ENCODE measurements at regions not wholly inside any gene's neighbourhood (a gene's known extent, or its start where the extent isn't known, plus 50 kb on each side); places are given as distances from the start of the nearest gene placed in this dataset.
A peak's percentile ranks its signal among the peaks of the same experiment; 100 is the strongest.

DNA sequence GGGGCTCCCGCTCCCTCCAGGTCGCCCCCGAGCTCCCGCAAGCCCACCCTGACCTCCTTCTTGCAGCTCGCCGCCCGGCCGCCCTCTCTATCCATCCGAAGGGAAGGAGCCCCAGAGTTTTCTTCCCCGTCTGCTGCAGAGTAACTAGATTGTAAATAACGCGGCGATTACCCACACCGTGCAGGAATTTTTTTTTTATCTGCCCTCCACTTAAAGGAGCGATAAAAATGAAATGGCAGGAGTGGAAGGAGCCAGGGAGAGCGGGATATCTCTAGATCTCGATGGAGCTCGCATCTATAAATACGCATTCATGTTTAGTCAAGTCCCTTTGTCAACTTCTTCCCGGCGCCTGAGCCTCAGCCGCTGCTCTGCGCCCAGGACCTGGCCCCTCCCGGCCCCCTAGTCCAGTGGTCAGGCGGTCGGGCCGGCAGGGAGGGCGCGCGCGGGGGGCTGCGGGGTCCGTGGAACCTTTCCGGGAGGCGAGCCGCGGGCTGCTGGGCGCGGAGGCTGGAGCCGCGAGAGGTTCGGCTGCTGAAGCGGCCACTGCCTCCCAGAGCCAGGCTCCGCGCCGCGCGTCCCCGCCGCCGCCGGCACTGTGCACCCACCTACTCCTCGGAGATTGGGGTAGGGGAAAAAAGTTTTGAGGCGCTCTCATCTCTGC, 386.0 kb downstream of the BCAT1 start:
- Histone ChIP-seq H3K27ac (peak overlapping the region; percentile 30 to 93 (median 66)), H3K27me3 (no peaks in the 10 kb centered on the region), H3K4me1 (peaks cover 0 to 5% (median 0%) of the 10 kb centered on the region in 4 donors), H3K9me3 (no peaks in the 10 kb centered on the region), H3K36me3 (no peaks in the 10 kb centered on the region), H3K4me3 (peak overlapping the region; percentile 46 to 73 (median 64))
- no peak for TF ChIP-seq POLR2A (IDR thresholded peaks at IDR 0.05)
- TF ChIP-seq, protein P1, sequence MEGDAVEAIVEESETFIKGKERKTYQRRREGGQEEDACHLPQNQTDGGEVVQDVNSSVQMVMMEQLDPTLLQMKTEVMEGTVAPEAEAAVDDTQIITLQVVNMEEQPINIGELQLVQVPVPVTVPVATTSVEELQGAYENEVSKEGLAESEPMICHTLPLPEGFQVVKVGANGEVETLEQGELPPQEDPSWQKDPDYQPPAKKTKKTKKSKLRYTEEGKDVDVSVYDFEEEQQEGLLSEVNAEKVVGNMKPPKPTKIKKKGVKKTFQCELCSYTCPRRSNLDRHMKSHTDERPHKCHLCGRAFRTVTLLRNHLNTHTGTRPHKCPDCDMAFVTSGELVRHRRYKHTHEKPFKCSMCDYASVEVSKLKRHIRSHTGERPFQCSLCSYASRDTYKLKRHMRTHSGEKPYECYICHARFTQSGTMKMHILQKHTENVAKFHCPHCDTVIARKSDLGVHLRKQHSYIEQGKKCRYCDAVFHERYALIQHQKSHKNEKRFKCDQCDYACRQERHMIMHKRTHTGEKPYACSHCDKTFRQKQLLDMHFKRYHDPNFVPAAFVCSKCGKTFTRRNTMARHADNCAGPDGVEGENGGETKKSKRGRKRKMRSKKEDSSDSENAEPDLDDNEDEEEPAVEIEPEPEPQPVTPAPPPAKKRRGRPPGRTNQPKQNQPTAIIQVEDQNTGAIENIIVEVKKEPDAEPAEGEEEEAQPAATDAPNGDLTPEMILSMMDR (IDR thresholded peaks at IDR 0.05), result no peak
- DNase-seq, result peak in 1 of 3 donors; percentile 54

DNA sequence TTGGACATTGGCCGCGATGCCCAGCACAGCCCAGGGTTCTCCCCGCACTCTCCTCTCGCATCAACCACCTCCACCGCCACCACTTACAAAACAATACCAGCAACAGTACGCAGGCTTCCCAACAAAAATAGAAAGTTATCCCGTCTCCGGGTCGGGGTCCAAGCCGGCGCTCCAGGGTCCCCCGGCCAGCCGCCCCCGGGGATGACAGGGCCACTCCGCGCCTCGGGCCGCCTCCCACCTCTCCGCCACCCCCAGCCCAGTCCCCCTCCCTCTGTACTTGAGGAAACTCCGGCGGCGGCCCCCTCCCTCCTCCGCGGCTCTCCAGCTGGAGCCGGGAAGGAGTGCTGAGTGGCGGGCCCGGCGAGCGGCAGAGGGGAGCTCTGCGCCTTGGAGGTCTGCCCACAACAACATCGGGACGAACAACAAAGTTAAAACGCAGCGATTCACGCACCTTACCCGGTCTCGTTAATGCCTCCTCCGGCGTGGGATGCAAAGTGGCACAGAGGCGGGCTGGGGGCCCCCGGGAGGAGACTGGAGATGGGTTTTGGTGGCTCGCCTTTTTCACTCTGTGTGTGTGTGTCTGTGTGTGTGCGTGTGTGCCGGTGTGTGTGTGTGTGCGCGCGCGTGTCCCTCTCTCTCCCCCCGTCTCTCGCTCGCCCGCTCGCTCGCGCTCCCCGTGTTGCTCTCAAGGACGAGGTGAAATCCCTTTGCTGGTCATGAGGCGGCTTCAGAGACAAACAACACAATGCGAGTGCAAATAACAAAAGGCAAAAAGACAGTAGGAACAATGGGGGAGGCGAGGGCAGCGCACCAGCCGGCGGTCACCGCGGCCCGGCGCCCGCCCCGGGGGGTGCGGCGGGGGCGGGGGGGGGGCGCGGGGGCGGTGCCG, 386.8 kb downstream of the BCAT1 start:
- Histone ChIP-seq H3K4me1 (peaks cover 0 to 5% (median 0%) of the 10 kb centered on the region in 4 donors), H3K36me3 (no peaks in the 10 kb centered on the region), H3K27ac (peak overlapping the region; percentile 46 to 93 (median 74)), H3K4me3 (peak overlapping the region; percentile 46 to 73 (median 64)), H3K9me3 (no peaks in the 10 kb centered on the region), H3K27me3 (no peaks in the 10 kb centered on the region)
- peak in 2 of 3 donors; percentile 56 for DNase-seq
- TF ChIP-seq, protein P1 (IDR thresholded peaks at IDR 0.05), result no peak
- TF ChIP-seq POLR2A (IDR thresholded peaks at IDR 0.05), result no peak

DNA sequence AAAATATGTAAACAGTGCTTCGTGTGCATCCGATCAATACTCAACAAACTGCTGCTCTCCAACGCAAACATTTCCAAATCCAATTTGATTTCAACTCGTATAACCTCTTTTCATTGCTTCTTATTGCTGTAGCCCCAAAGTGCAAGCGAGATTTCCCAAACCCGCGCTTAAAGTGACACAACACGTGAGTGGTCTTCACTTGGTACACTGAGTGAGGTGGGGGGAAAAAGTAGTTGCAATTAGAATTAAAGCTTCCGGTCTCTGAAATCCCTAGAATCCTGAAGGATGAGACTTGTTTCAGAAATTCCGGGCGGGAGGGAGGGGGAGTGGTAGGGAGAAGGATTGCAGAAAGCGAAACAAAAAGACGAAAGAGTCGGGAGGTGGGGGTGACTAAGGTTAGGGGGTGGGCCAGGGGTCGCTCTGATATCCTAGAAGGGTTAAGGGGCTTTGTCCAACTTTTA, 387.5 kb downstream of the BCAT1 start:
- Histone ChIP-seq H3K9me3 (no peaks in the 10 kb centered on the region), H3K4me3 (peak overlapping the region; percentile 46 to 73 (median 64))
- DNase-seq, result no peak

DNA sequence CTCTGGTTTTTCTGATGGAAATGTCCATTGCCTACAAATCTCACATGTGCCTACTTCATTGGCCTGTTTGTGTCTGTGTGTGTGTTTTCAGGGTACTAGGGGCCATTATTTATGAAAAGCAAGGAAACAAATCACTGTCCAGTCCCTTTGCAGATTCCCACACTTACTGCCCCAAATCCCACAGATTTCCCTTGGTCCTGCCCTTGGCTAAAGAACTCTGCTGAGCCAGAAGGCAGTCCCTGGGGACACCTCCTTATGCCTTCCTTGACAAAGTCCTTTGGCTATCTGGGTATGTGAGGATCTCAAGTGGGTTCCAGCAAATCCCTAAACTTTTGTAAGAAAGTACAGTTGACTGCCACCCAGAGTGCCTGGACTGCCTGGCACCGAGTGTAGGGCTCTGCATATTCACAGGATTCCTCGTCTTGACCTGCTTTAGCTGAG, 388.1 kb downstream of the BCAT1 start:
- Histone ChIP-seq H3K36me3 (no peaks in the 10 kb centered on the region), H3K4me3 (peak overlapping the region; percentile 46 to 73 (median 64)), H3K27ac (peak overlapping the region; percentile 42 to 93 (median 74)), H3K27me3 (no peaks in the 10 kb centered on the region), H3K9me3 (no peaks in the 10 kb centered on the region), H3K4me1 (peaks cover 0 to 5% (median 0%) of the 10 kb centered on the region in 4 donors)
- no peak for TF ChIP-seq POLR2A (IDR thresholded peaks at IDR 0.05)
- TF ChIP-seq, protein P1 (IDR thresholded peaks at IDR 0.05), result no peak
- DNase-seq, result no peak

More for the DNA sequence above, 387.5 kb downstream of the BCAT1 start:
- peak overlapping the region; percentile 42 to 93 (median 74) for H3K27ac ChIP-seq
- no peaks in the 10 kb centered on the region for H3K36me3 ChIP-seq
- H3K4me1 ChIP-seq, result peaks cover 0 to 5% (median 0%) of the 10 kb centered on the region in 4 donors
- TF ChIP-seq, protein P1 (IDR thresholded peaks at IDR 0.05), result no peak
- no peak for TF ChIP-seq POLR2A (IDR thresholded peaks at IDR 0.05)
- H3K27me3 ChIP-seq, result no peaks in the 10 kb centered on the region

DNA sequence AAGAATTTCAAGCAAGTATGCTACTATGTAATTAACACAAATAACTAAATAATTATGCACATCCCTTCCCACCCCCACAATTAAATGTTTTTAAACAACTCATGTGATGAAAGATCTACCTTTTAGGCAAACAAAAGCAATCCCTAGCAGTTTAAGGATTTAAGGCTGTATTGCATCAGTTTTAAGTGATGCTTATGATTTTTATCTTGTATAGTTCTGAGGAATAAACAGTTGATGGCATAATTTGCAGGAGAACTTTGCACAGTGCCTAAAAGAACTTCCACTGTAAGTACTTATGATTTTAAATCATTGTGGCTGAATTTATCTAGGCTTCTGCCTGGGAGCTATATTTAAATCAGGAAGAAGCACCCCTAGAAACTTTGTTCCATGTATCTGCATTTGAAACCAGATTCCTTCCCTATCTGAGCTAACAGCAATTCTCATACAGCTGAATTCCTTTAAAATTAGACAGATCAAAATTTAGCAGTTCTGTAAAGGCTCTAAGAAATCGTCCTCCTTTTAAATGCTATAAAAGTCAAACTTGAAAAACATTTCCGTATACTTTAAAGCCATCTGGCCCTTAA, 388.6 kb downstream of the BCAT1 start:
- H3K27me3 ChIP-seq, result no peaks in the 10 kb centered on the region
- no peak for DNase-seq
- no peaks in the 10 kb centered on the region for H3K9me3 ChIP-seq
- H3K4me3 ChIP-seq, result peak overlapping the region in 2 of 4 donors; percentile 72 to 73
- TF ChIP-seq POLR2A (IDR thresholded peaks at IDR 0.05), result no peak
- TF ChIP-seq, protein P1 (IDR thresholded peaks at IDR 0.05), result no peak
- peak overlapping the region; percentile 42 to 93 (median 74) for H3K27ac ChIP-seq
- peaks cover 0 to 5% (median 0%) of the 10 kb centered on the region in 4 donors for H3K4me1 ChIP-seq
- H3K36me3 ChIP-seq, result no peaks in the 10 kb centered on the region
